Ishikawa (cell line): ENCODE measurements at regions not wholly inside any gene's neighbourhood (a gene's known extent, or its start where the extent isn't known, plus 50 kb on each side); places are given as distances from the start of the nearest gene placed in this dataset.

Source experiments
- CEBPB ChIP-seq: IDR thresholded peaks from 2 replicates; pipeline ENCODE4 v1.6.1; 2012
- CREB1 ChIP-seq: IDR thresholded peaks from 2 replicates; pipeline ENCODE4 v1.6.1; 2012; ENCODE audit warnings: low read depth
- EGR1 ChIP-seq: IDR thresholded peaks from 2 replicates; pipeline ENCODE4 v1.6.1; 2012
- EP300 ChIP-seq: IDR thresholded peaks from 2 replicates; pipeline ENCODE4 v1.6.1; 2012; ENCODE audit warnings: borderline replicate concordance
- FOXM1 ChIP-seq: IDR thresholded peaks from 2 replicates; pipeline ENCODE4 v1.6.1; 2012; ENCODE audit warnings: low read depth, borderline replicate concordance
- MAX ChIP-seq: IDR thresholded peaks from 2 replicates; pipeline ENCODE4 v1.6.1; 2012
- NFIC ChIP-seq: IDR thresholded peaks from 2 replicates; pipeline ENCODE4 v1.6.1; 2012
- RAD21 ChIP-seq: IDR thresholded peaks from 2 replicates; pipeline ENCODE4 v1.6.1; 2012; ENCODE audit warnings: low read depth
- REST ChIP-seq: IDR thresholded peaks from 2 replicates; pipeline ENCODE4 v1.6.1; 2012; ENCODE audit warnings: low read depth, mild to moderate bottlenecking
- TAF1 ChIP-seq: IDR thresholded peaks from 2 replicates; pipeline ENCODE4 v1.6.1; 2012; ENCODE audit warnings: low read depth, mild to moderate bottlenecking
- TCF12 ChIP-seq: IDR thresholded peaks from 2 replicates; pipeline ENCODE4 v1.6.1; 2012; ENCODE audit warnings: low read depth
- TEAD4 ChIP-seq: IDR thresholded peaks from 2 replicates; pipeline ENCODE4 v1.6.1; 2012
- USF1 ChIP-seq: IDR thresholded peaks from 2 replicates; pipeline ENCODE4 v1.6.1; 2012
- YY1 ChIP-seq: IDR thresholded peaks from 2 replicates; pipeline ENCODE4 v1.6.1; 2012; ENCODE audit warnings: low read depth
- ZBTB7A ChIP-seq: IDR thresholded peaks from 2 replicates; pipeline ENCODE4 v1.6.1; 2012; ENCODE audit warnings: low read depth

- TF ChIP-seq EGR1 = no peak
- TF ChIP-seq CREB1 = no peak
- TF ChIP-seq ZBTB7A = no peak
- no peak for TF ChIP-seq TCF12
- no peak for TF ChIP-seq CEBPB
- TF ChIP-seq FOXM1 = no peak
- TF ChIP-seq TEAD4 = no peak
- no peak for TF ChIP-seq EP300
- TF ChIP-seq YY1 = no peak
- no peak for TF ChIP-seq USF1
- TF ChIP-seq TAF1 = no peak
Observed at GRCh38 chr18:60506682-60507081, 134.1 kb upstream of the MC4R start.

GRCh38 chr18:60508108-60508507, 135.5 kb upstream of the MC4R start:
- no peak for TF ChIP-seq MAX
- TF ChIP-seq TAF1 = no peak
- no peak for TF ChIP-seq ZBTB7A
- no peak for TF ChIP-seq FOXM1
- TF ChIP-seq RAD21 = no peak
- TF ChIP-seq TEAD4 = no peak

- TF ChIP-seq USF1 = no peak
- TF ChIP-seq NFIC = no peak
- no peak for TF ChIP-seq CEBPB
Observed at GRCh38 chr18:60534538-60534937, 162.0 kb upstream of the MC4R start.

- no peak for TF ChIP-seq FOXM1
- TF ChIP-seq TCF12 = no peak
- no peak for TF ChIP-seq YY1
- TF ChIP-seq REST = no peak
- no peak for TF ChIP-seq EGR1
- no peak for TF ChIP-seq EP300
- TF ChIP-seq NFIC = no peak
- no peak for TF ChIP-seq CEBPB
- no peak for TF ChIP-seq MAX
- no peak for TF ChIP-seq TEAD4
- TF ChIP-seq RAD21 = no peak
- TF ChIP-seq USF1 = no peak
- no peak for TF ChIP-seq TAF1
- no peak for TF ChIP-seq CREB1
- no peak for TF ChIP-seq ZBTB7A
Observed at GRCh38 chr18:60537074-60537473, 164.5 kb upstream of the MC4R start.

- TF ChIP-seq REST = no peak
- no peak for TF ChIP-seq MAX
- no peak for TF ChIP-seq NFIC
- TF ChIP-seq CREB1 = no peak
Observed at GRCh38 chr18:60538891-60539290, 166.3 kb upstream of the MC4R start.

GRCh38 chr18:60541661-60542060, 169.1 kb upstream of the MC4R start:
- TF ChIP-seq EGR1 (no peak), YY1 (no peak)

GRCh38 chr18:60543646-60544045, 171.1 kb upstream of the MC4R start:
- TF ChIP-seq CREB1 = no peak
- TF ChIP-seq EGR1 = no peak
- TF ChIP-seq CEBPB = no peak
- no peak for TF ChIP-seq MAX
- TF ChIP-seq REST = no peak
- no peak for TF ChIP-seq FOXM1
- no peak for TF ChIP-seq RAD21
- no peak for TF ChIP-seq ZBTB7A
- TF ChIP-seq TEAD4 = no peak
- TF ChIP-seq YY1 = no peak
- TF ChIP-seq NFIC = no peak
- TF ChIP-seq USF1 = no peak
